Medulla oblongata (tissue), 1 donor: ENCODE measurements at regions not wholly inside any gene's neighbourhood (a gene's known extent, or its start where the extent isn't known, plus 50 kb on each side); places are given as distances from the start of the nearest gene placed in this dataset.
A peak's percentile ranks its signal among the peaks of the same experiment; 100 is the strongest.

Source experiments
- DNase-seq: peaks from one replicate; pipeline ENCODE4 v3.0.0-alpha.2; 2015; ENCODE audit errors: extremely low spot score

DNA sequence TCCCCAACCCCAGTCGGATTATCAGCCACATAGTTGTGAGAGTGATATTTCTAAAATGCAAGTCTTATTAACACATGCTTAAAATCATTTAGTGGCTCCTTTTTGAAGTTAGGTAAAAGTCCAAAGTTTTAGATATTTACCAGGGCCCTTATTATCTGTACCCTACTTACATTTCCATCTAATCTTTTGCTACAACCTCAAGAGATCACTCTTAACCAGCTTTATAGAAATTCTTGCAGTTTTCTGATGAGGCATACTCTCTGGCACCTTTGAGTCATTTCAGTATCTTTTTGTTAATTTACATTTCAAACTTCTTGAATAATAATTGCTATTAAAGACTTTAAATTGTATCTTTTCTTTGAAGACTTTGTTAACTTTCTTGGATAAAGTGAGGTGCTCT, 453.3 kb downstream of the RFPL4B start:
- DNase-seq: no peak

DNA sequence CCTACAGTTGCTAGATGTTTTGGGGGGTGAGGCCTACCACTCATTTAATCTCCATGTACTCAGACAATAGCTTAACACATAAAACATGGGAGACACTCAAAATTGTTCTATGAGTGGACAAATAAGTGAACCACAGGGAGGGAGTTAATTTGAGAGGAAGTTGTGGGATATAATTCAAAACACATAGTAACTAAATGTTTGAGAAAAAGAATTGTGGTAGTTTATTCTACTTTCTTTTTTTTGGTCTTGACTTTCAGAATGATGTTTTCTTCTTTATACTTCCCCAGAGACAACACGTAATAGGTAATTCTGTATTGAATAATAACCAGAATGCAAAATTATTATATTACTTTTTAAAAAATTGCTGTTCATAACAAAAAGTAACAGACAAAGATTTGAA, 453.8 kb downstream of the RFPL4B start:
- DNase-seq: no peak

DNA sequence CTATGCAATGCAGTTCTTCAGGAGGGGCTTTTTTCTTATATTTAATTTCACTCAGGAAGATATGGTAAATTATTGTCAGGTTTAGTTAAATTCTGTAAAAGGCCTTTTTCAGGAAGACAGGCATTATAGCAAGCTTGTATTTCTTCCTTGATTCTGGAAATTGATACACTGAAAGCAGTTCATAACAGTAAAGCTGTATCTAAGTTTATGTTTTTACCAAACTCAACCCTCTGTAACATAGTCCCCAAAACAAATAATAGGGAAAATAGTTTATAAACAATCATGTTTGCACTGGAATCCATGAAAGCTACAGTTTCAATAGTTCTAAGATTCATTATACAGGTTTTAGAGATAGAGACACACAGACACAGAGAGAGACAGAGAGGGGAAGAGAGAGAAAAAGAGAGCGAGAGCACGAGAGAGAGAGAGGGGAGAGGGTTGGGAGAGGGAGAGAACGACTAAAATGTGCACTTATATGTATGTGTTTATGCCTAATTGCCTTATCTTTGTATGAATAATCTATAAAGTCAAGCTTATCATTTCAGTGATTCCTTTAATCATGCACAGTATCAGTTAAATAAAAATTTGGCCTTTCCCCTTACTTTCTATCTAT, 454.4 kb downstream of the RFPL4B start:
- no peak for DNase-seq

DNA sequence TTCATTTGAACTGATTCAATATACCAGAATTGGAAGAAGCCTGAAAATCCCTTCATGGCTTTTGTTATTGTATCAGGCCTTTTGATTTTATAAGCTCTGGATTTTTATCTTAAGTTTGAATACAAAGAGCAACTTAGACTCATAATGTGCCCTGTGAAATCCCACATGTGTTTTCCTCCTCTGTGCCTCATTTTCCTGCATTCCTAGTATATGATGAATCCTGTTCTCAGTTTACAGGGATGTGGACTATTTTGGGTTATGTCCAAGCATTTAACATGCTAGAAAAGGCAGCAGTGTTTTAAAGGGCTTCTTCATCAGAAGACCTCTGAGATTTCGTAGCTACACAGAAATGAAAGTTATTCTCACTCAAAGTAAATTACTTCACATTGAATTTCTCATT, 455.0 kb downstream of the RFPL4B start:
- no peak for DNase-seq

DNA sequence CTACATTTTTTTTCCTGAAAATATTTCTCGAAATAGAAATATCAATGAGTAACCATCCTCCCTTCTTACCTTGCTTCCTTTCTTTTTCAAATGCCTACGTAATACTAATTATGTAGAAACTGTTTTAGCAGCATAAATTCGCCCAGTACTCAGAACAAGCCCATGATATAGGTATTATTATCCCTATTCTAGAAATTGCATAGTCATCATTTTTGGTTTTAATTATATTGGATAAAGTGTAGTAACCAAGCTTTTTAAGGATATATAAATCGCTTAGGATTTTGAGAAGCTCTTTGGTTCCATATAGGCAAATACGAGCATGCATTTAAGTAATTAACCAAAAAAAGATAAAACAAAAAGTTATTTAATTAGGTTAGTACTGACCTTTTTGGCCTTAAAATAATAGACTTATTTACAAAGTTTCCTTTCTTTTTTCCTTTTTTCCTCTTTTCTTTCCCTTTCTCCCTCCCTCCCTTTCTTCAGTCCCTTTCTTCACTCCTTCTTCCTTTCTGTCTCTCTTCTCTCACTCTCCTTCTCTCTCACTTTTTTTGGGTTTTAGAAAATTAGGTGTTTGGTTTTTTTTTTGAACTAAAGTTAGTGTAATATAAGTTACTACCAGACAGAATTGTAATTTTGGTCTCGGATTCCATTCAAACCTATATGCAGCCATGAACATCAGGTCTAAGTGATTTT, 457.7 kb downstream of the RFPL4B start:
- DNase-seq: no peak

DNA sequence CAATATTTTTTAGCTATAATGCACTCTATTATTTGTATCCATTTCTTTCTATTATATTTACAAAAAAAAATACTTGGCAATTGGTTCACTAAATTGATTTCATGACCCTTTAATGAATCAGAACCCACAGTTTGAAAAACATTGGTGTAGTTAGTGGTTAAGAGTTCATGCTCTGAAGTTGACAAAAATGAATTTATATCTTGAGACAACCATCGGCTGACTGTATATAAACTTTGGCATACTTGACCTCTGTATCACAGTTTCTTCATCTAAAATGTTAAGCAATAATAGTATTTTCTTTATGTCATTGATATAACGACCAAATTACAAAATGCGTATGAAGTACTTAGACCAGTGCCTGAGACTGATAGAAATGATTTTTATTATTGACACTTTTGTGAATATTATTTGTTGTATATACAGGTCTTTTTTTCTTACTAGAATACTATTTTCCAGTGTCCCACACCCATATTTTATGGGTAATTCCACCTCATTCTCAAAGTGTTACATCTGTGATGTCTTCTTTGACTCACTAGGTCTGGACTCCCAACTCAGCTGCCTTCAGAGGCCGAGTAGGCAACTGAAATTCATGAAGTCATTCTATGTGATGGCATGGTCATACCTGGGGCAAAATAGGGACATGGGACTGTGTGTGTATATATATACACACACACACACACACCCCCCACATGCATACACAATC, 459.2 kb downstream of the RFPL4B start:
- DNase-seq: no peak

DNA sequence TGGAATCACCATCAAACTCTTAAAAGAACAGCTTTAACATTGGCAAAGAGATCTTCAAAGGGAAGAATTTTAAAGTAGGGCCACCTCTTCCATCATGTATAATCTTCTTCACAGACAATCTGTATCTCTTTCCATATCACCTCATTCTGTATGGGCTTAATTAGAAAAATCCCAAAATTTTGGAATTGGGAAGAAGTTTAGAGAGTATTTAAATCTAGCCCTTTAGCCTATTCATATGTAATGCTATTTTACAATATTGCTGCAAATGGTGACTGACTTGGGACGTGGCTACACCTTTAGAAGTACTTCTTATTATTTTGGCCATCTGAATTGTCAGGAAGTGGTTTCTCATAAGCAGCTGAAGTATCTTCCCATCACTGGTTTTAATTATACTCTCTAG, 474.3 kb downstream of the RFPL4B start:
- no peak for DNase-seq

DNA sequence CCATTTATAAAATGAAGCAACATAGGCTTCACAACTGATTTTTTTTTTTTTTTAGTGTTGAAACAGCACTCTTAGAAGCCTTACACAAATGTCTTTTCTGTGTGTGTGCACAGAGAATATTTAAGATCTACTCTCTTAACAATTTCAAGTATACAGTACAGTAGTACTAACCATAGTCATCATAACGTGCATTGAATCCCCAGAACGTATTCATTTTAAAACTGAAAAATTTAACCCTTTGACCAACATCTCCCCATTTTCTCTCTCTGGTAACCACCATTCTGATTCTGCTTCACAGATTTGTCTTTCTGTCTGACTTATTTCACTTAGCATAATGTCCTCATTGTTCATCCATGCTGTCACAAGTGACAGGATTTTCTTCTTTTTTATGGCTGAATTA, 475.6 kb downstream of the RFPL4B start:
- DNase-seq: no peak

DNA sequence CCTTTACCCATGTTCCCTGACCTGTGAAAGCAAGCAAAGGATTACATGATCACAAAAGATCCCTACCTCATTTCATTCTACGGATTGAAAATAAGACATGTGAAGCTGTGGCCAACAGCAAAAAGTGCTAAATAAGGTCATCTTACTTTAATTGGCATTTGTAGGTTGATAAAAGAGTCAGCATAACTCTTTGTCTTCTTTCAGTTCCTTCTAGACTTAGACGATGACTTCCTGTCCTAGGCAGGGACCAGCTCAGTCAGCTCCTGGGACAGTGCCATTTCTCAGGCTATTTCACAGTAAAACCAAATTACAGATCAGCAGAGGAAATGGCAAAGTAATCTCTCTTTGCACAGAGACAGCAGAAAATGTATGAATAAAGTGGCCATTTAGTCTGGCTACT, 480.7 kb downstream of the RFPL4B start:
- DNase-seq: peak; percentile 84

DNA sequence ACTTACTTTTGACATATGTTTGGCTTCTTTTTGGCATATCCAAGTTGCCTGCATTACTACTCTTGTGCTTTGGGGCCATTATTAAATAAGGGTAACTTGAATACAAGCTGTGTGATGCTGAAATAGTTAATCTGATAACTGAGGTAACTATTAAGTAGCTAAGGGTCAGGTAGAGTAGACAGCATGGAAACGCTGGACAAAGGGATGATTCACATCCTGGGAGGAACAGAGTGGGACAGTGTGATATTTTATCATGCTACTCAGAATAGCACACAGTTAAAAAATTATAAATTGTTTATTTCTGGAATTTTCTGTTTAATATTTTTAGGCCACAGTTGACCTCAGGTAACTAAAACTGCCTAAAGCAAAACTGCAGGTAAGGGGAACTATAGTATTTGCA, 483.9 kb downstream of the RFPL4B start:
- DNase-seq: no peak

DNA sequence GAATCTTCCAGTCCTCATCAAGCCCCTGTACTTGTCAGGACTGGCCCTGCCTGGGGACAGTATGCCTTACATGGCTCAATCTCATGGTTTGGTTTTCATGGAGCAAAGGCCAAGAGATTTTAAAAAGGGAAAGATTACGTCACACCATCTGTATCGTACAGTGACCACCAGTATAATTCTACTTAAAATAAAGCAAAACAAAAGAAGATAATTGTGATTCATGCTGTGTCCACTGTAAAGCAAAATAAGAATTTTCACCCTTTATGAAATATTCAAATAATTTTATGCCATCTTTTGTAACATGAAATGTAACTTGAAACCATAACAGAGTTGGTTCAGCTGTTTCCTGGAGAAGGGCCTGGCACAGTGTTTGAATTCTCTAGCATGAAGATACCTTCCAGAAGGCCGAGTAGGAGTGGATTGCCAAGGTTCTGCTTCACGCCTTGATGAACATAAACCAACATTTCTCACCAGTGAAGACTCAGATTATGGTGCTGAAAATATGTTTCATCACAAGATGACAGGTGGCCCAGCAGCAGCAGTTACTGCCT, 486.5 kb downstream of the RFPL4B start:
- DNase-seq: no peak

DNA sequence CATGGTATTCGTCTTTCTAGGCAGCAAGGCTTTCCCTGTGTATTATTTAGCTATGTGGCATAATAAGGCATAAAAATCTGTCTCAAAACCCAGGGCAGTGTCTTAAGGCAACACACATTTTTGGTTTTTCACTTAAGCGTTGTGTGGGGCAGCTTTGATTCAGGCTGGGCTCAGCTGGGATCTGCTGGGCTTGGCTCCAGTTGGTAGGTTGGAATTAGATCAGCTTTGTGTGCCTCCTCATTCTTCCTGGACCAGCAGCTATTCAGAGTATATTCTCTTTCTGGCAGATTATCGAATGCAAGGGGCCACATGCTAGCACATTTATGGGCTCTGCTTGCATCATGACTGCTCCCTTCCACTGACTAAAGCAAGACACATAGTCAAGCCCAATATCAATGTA, 487.9 kb downstream of the RFPL4B start:
- no peak for DNase-seq

DNA sequence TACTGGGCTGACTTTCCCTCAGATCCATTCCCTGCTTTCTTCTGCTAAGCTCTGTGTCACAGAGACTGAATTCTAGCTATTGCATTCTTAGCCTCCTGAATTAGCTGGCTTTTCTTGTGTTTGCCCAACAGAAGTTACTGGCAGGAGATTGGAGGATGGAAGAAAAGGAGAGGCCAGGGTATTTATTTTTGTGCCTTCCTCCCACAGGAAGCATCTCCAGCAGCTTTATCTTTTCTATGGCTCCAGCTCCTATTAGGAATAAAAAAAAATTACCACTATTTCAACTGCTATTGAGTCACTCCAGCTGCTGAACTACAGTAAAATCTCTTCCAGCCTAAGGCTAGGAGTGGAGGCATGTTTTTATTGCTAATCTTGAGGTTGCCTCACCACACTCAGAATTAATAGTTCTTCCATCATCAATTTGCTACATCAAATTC, 492.4 kb downstream of the RFPL4B start:
- DNase-seq: peak; percentile 14

DNA sequence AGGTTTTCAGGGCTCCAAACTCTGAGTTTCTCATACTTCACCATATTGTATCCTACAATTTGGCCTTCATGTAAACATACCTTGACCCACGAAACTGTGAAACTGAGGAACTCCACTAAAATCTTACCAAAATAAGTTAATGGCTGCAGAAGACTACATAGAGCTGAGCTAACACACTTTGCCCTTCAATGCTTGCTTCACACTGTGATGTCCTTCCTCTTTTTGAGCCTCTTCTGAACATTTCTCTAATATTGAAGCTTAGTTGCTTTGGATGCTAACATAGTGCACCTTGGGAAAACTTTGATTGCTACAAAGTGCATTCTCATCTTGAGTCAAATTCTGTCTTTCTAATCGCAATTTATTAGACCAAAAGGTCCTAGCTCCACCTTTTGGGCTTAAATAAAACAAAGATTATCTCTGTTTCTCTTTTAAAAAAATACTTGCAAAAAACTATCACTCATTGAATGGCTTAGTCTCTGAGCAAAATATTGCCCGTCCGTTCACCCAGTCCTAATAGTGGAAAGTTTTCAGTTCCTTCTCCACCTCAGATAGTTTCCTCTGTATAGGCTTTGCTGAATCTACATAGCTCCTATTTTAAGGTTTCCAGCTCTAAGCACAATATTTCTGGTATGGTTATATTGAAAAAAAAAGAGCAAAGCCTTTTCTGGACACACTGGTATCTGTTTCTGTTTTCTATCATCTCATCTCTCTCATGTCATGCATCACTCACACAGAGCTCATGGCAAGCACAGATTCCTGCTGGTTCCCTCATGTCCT, 494.6 kb downstream of the RFPL4B start:
- DNase-seq: peak; percentile 51

DNA sequence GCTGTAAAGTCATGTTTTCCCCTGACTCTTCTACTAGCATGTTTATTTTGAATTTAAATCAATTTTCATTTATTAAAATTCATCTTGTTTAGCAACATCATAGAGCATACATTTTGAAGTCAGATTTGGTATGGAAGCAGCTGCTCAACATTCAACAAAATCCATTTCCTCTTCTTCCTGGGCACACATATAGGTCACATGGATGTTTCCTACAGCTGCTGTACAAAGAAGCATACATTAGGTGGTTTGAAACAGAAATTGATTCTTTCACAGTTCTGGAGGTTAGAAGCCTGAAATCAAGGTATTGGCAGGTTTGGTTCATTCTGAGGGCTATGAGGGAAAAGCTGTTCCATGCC, 495.2 kb downstream of the RFPL4B start:
- peak; percentile 18 for DNase-seq

DNA sequence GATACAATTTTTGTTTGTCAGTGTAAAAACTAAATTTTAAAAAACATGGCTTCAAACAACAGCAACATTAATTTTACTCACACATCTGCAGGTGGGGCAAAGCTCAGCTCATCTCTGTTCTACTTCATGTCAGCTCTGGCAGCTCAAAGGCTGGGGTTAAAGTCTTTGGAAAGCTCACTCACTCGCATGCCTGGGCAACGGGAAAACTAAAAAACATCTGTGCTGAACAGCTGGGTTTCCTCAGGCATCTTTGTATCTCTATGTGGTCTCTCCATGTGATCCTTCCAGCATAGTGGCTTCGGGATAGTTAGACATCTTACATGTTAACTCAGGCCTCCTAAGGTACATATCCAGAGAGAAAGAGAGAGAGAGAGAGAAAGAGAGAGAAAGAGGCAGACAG, 499.6 kb downstream of the RFPL4B start:
- DNase-seq: no peak

DNA sequence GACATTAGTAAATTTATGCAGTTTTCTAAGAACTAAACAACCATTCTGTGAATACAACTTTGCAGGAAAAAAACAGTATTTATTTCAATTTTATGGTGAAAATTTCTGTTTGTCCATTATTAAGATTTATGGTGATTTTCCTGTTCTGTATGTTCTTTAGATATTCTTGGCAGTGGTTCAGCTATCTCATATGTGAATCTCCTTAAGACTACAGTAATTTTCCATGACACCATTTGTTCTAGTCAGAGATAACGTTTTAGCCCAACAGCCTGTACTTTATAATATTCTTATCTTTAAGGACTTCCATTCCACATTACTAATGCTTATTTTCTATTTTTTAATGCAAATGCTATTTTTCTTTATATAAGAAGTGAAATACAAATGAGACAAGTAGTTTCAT, 504.0 kb downstream of the RFPL4B start:
- no peak for DNase-seq

DNA sequence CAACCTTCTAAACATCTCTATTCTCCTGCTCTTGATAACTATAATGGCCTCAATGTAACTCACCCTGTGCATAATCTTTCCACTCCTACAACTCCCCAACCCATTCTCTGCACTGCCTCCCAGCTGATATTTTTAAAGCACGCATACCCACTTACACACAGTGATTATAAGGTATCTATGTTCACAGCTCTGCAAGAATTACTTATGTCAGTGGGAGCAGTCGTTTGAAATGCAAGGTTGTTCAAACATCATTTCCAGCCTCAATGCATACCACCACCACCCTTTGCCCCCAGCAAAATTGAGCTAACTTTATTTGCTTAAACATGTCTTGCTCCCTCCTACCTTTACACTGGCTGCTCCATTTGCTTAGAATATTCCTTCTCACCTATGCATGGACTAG, 506.0 kb downstream of the RFPL4B start:
- no peak for DNase-seq

DNA sequence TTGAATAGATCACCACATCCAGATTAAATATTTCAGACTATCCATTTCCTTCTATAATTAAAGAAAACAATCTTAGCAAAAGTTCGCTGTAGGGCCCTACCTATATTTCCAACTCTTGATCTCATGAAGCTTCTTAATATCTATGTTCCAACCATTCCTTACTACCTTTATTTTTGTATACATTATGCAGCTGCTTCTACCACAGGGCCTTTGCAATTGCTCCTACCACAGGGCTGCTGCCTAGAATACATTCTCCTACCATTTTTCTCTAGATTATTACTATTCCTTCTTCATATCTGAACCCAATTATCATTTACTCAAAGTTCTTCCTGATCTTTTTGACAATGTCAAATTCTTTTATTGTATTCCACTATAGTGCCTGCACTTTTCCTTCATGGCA, 516.6 kb downstream of the RFPL4B start:
- DNase-seq: no peak

DNA sequence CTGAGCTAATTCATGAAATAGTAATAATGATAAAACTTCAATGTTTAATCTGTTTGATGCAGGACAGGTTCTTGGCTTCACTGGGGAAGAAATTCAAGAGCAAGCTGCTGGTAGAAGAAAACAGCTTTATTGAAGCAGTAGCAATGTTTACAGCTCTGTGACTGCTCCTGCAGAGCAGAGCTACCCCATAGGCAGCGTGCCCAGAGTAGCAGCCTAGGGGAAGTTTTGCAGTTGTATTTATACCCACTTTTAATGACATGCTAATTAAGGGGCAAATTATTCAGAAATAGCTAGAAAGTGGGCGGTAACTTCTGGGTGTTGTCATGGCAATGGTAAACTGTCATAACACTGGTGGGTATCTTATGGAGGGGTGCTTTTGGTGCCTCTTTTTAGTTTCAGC, 518.0 kb downstream of the RFPL4B start:
- DNase-seq: no peak

DNA sequence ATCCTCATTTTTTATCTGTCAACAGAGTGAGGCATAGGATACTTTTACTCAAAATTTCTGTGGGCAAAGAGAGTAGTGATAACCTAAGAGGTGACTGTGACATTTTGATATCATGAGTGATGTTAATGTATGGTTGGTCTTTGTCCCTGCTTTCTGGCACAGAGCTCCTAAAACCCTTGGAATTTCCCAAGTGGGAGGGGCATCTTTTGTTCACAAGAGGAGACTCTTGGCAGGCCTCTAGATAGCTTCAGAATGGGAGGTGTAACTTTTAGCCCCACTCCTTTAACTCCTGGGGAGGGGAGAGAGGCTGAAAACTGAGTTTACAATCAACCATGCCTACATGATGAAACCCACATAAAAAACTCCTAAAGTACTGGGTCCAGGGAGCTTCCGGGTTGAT, 527.8 kb downstream of the RFPL4B start:
- no peak for DNase-seq
